Naive thymus-derived CD4-positive, alpha-beta T cell (primary cell): ENCODE measurements at regions not wholly inside any gene's neighbourhood (a gene's known extent, or its start where the extent isn't known, plus 50 kb on each side); places are given as distances from the start of the nearest gene placed in this dataset.
"Not testable (repeated sequence)": the region's sequence is repeated elsewhere in the genome, so short reads cannot be mapped to it uniquely, and the experiment has no call there.

Experiments used
- ATAC-seq: fragments of 150-1000 bp; cut with Tn5 transposase; 2 replicates; pipeline ENCODE4 v1.10.0; 2021; ENCODE audit warnings: mild to moderate bottlenecking, moderate library complexity
- CTCF ChIA-PET: fragments of 350-600 bp; sonication (Branson Sonifier 250); formaldehyde crosslinking; loops from one replicate; lab custom pipeline; 2021; ENCODE audit warnings: antibody characterized with exemption; lab: Charles Lee
- POLR2A ChIA-PET: fragments of 350-600 bp; sonication (Branson Sonifier 250); formaldehyde crosslinking; loops from one replicate; lab custom pipeline; 2021; ENCODE audit warnings: antibody characterized with exemption, inconsistent platforms; lab: Charles Lee
- DNase-seq, 9 donors: peaks; one replicate each; pipeline versions ENCODE4 v3.0.0 to v3.0.0-alpha.2; 2020 to 2022; ENCODE audit warnings: mixed read lengths in 1 of 9
- H3K27ac ChIP-seq: one replicate; pipeline ENCODE4 v1.7.0; 2013; ENCODE audit warnings: mild to moderate bottlenecking, low read depth, low read length, moderate library complexity
- H3K27me3 ChIP-seq, 2 donors: one replicate each; pipeline ENCODE4 v1.7.0; 2013; ENCODE audit warnings: low read length in 2 of 2, mild to moderate bottlenecking in 2 of 2, moderate library complexity in 2 of 2; ENCODE audit not compliant: control insufficient read depth in 2 of 2, insufficient read depth in 2 of 2
- H3K36me3 ChIP-seq, 3 experiments: 1 replicate in 2 of 3; 2 replicates in 1 of 3; pipeline ENCODE4 v1.7.0; 2013; ENCODE audit warnings: low read length in 3 of 3, mild to moderate bottlenecking in 3 of 3, moderate library complexity in 1 of 3; ENCODE audit not compliant: insufficient read depth in 3 of 3, control insufficient read depth in 2 of 3
- H3K4me1 ChIP-seq, 2 donors: one replicate each; pipeline ENCODE4 v1.7.0; 2013; ENCODE audit warnings: low read length in 2 of 2, mild to moderate bottlenecking in 2 of 2, moderate library complexity in 1 of 2; ENCODE audit not compliant: control insufficient read depth in 2 of 2, insufficient read depth in 2 of 2
- H3K4me3 ChIP-seq: 2 replicates; pipeline ENCODE4 v1.7.0; 2013; ENCODE audit warnings: mild to moderate bottlenecking, low read length
- H3K9me3 ChIP-seq, 3 experiments: 1 replicate in 2 of 3; 2 replicates in 1 of 3; pipeline ENCODE4 v1.7.0; 2013; ENCODE audit warnings: low read length in 3 of 3; ENCODE audit not compliant: control insufficient read depth in 2 of 3
- H3K27ac Mint-ChIP-seq, 9 donors: one replicate each; pipeline ENCODE4 v1.8.0; 2020 to 2022; ENCODE audit warnings: mixed read lengths in 9 of 9, mild to moderate bottlenecking in 8 of 9, moderate library complexity in 5 of 9, inconsistent platforms in 2 of 9
- H3K27me3 Mint-ChIP-seq, 5 donors: one replicate each; pipeline ENCODE4 v1.8.0; 2021 to 2022; ENCODE audit warnings: mixed read lengths in 5 of 5, mild to moderate bottlenecking in 1 of 5
- H3K36me3 Mint-ChIP-seq, 5 donors: one replicate each; pipeline ENCODE4 v1.8.0; 2020 to 2022; ENCODE audit warnings: mixed read lengths in 5 of 5, mild to moderate bottlenecking in 3 of 5, inconsistent platforms in 1 of 5
- H3K4me1 Mint-ChIP-seq, 7 donors: one replicate each; pipeline ENCODE4 v1.8.0; 2020 to 2022; ENCODE audit warnings: mixed read lengths in 7 of 7, mild to moderate bottlenecking in 3 of 7, inconsistent platforms in 1 of 7
- H3K4me3 Mint-ChIP-seq, 10 donors: one replicate each; pipeline ENCODE4 v1.8.0; 2020 to 2022; ENCODE audit warnings: mild to moderate bottlenecking in 10 of 10, mixed read lengths in 10 of 10, moderate library complexity in 6 of 10, inconsistent platforms in 2 of 10
- H3K9me3 Mint-ChIP-seq, 11 donors: one replicate each; pipeline ENCODE4 v1.8.0; 2020 to 2022; ENCODE audit warnings: mixed read lengths in 11 of 11, mild to moderate bottlenecking in 4 of 11, inconsistent platforms in 1 of 11, moderate library complexity in 1 of 11
- intact Hi-C, 2 donors: fragments of 100-400 bp; cut with micrococcal nuclease; formaldehyde crosslinking; loops; one replicate each; pipeline ENCODE4 v1.15.1; 2023

DNA sequence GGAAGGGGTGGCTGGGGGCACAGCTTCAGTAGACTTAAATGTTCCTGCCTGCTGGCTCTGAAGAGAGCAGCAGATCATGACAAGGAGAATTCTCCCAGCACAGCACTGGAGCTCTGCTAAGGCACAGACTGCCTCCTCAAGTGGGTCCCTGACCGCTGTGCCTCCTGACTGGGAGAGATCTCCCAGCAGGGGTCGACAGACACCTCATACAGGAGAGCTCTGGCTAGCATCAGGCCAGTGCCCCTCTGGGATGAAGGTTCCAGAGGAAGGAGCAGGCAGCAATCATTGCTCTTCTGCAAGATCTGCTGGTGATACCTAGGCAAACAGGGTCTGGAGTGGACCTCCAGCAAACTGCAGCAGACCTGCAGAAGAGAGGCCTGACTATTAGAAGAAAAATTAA, 877.5 kb upstream of the CRIM1 start:
- not testable (repeated sequence) for H3K4me1 Mint-ChIP-seq, H3K27me3 Mint-ChIP-seq, H3K27ac ChIP-seq

DNA sequence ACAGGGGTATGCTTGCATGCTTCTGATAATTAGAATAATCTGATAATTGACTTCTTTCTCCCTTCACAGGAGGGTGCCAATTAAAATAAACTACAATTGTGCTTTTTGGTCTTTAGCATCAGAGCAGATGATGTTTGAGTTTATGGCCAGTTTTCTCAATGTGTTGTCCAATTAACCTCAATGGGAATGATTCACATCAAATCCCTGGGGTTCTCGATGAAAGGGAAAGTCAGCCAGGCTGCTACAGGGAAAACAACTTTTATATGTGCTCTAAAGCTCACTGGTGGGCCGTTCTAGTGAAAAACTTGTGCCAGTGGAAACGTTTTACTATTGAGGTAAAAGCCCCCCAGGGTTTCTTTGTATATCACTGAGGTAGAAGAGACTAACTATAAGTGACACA, 887.3 kb upstream of the CRIM1 start:
- ATAC-seq = no peak
- intact Hi-C loops = no loop called here
- H3K36me3 ChIP-seq = no peaks in the 10 kb centered on the region

More for the DNA sequence above, 877.5 kb upstream of the CRIM1 start:
- H3K27me3 ChIP-seq, H3K4me3 ChIP-seq, H3K4me3 Mint-ChIP-seq, H3K36me3 ChIP-seq, ATAC-seq, DNase-seq, H3K27ac Mint-ChIP-seq, H3K36me3 Mint-ChIP-seq, CTCF ChIA-PET, H3K4me1 ChIP-seq, H3K9me3 ChIP-seq, POLR2A ChIA-PET, intact Hi-C loops: not testable (repeated sequence)
- H3K9me3 Mint-ChIP-seq = peaks cover 0 to 18% (median 4%) of the 10 kb centered on the region in 11 donors

DNA sequence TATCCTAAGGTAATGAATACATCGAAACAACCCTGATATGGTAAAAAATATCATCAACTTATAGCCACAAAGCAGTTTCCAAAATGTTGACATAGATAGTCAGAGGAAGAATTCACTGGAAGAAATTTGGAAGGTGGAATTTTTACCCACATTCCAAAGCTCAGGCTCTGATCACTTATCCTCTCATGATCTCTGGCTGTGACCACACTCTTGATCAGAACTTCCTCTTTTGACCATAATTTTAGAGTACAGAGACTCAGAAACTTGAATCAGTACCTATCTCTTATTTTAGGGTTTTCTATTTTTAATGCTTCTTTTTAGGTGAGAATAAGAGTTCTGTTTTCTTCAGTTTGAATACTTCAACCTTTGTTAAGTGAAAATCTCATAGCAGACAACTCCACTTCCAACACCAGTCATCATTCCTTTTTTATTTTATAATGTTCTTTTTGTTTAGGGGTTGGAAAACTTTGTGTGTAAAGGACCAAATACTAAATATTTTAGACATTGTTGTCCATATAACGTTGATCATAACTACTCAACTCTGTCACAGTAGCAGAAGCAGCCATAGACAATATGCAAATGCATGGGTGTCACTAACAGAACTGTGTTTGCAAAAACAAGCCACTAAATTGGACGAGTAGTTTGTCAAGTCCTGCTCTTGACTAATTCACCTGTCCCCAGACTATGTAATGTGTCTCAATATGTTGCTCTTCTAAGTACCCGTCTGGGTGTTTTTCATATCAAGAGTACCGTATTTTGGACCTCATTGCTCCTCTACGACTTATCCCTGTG, 891.6 kb upstream of the CRIM1 start:
- Histone ChIP-seq H3K9me3 (no peaks in the 10 kb centered on the region), H3K27me3 (no peaks in the 10 kb centered on the region), H3K27ac (no peak overlapping the region), H3K36me3 (no peaks in the 10 kb centered on the region), H3K4me1 (no peaks in the 10 kb centered on the region), H3K4me3 (no peak overlapping the region)
- Mint-ChIP-seq H3K4me1 (no peaks in the 10 kb centered on the region), H3K27me3 (no peaks in the 10 kb centered on the region), H3K9me3 (peaks cover 0 to 5% (median 0%) of the 10 kb centered on the region in 11 donors), H3K4me3 (no peak overlapping the region), H3K27ac (no peak overlapping the region), H3K36me3 (no peaks in the 10 kb centered on the region)
- ChIA-PET POLR2A (no interaction called here), CTCF (no interaction called here)
- ATAC-seq = no peak
- intact Hi-C loops = no loop called here
- DNase-seq = no peak

More for the DNA sequence above, 887.3 kb upstream of the CRIM1 start:
- ChIA-PET CTCF (no interaction called here), POLR2A (no interaction called here)
- H3K4me1 ChIP-seq = no peaks in the 10 kb centered on the region
- H3K4me3 ChIP-seq = no peak overlapping the region
- no peaks in the 10 kb centered on the region for H3K9me3 ChIP-seq
- no peaks in the 10 kb centered on the region for H3K27me3 Mint-ChIP-seq
- no peak for DNase-seq
- no peaks in the 10 kb centered on the region for H3K27me3 ChIP-seq
- H3K27ac Mint-ChIP-seq = no peak overlapping the region
- peaks cover 0 to 6% (median 0%) of the 10 kb centered on the region in 11 donors for H3K9me3 Mint-ChIP-seq
- no peaks in the 10 kb centered on the region for H3K4me1 Mint-ChIP-seq
- no peak overlapping the region for H3K27ac ChIP-seq
- H3K4me3 Mint-ChIP-seq = no peak overlapping the region
- no peaks in the 10 kb centered on the region for H3K36me3 Mint-ChIP-seq

DNA sequence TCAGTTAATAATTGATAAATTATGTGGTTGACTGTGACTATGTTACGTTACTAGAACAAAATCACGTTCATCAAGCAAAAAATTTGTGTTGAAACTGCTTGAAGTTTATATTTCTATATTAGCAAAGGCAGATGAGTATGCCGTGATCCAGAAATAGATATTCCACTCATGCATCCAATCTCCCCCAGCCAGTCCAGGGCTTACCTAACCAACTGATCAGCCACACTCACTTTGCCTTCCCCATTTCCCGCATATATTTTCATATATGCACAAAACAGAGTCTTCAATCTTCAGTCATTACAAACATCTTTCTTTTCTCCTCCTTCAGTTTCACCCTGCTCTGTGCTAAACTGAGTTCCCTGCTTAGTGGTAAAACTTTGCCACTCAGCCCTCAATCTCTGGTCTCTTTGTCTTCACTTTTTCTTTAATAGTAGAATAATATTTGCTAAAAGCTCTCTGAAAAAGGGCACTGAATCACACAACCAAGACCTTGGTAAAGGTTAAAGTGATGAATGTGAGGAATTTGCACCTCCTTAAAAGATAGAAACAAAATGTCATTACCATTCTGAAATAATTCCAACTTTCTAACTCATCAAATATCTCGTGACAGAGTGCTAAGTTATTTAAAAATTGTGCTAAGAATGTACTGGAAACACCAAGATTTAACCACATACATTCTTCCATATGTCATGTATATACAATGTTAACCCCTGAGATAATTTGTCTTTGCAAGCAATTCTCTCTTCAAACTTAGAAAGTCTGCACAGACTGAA, 893.2 kb upstream of the CRIM1 start:
- Mint-ChIP-seq H3K9me3 (peaks cover 0 to 5% (median 0%) of the 10 kb centered on the region in 11 donors), H3K36me3 (no peaks in the 10 kb centered on the region), H3K27ac (no peak overlapping the region), H3K4me3 (no peak overlapping the region), H3K4me1 (no peaks in the 10 kb centered on the region), H3K27me3 (no peaks in the 10 kb centered on the region)
- H3K36me3 ChIP-seq = no peaks in the 10 kb centered on the region
- ATAC-seq (no peak), DNase-seq (no peak)
- H3K4me3 ChIP-seq = no peak overlapping the region
- H3K9me3 ChIP-seq = no peaks in the 10 kb centered on the region
- POLR2A ChIA-PET = no interaction called here
- H3K27me3 ChIP-seq = no peaks in the 10 kb centered on the region
- H3K4me1 ChIP-seq = no peaks in the 10 kb centered on the region
- H3K27ac ChIP-seq = no peak overlapping the region
- CTCF ChIA-PET = no interaction called here
- intact Hi-C loops = no loop called here

DNA sequence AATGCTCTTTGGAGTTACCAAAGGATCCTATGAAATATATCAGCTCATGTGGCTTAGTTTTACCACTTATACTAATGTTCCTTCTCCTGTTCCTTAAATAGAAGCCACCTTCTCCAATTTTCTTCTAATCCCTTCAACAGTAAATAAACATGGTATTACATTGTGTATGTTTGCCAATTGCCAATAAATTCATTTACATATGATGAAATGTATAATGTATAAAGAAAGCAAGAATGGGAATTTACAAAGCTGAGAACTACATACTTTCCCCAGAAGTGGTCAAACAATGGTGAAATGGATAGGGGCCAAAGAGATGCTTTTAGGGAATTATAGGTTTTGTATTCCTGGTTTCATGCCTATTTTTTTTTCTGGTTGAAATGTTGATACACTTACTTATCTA, 894.2 kb upstream of the CRIM1 start:
- Mint-ChIP-seq H3K27me3 (no peaks in the 10 kb centered on the region), H3K36me3 (no peaks in the 10 kb centered on the region), H3K9me3 (peaks cover 0 to 5% (median 0%) of the 10 kb centered on the region in 11 donors), H3K4me3 (no peak overlapping the region), H3K4me1 (no peaks in the 10 kb centered on the region), H3K27ac (no peak overlapping the region)
- Histone ChIP-seq H3K27ac (no peak overlapping the region), H3K27me3 (no peaks in the 10 kb centered on the region), H3K36me3 (no peaks in the 10 kb centered on the region), H3K9me3 (no peaks in the 10 kb centered on the region), H3K4me3 (no peak overlapping the region), H3K4me1 (no peaks in the 10 kb centered on the region)
- intact Hi-C loops = no loop called here
- no peak for DNase-seq
- ATAC-seq = no peak
- ChIA-PET POLR2A (no interaction called here), CTCF (no interaction called here)

DNA sequence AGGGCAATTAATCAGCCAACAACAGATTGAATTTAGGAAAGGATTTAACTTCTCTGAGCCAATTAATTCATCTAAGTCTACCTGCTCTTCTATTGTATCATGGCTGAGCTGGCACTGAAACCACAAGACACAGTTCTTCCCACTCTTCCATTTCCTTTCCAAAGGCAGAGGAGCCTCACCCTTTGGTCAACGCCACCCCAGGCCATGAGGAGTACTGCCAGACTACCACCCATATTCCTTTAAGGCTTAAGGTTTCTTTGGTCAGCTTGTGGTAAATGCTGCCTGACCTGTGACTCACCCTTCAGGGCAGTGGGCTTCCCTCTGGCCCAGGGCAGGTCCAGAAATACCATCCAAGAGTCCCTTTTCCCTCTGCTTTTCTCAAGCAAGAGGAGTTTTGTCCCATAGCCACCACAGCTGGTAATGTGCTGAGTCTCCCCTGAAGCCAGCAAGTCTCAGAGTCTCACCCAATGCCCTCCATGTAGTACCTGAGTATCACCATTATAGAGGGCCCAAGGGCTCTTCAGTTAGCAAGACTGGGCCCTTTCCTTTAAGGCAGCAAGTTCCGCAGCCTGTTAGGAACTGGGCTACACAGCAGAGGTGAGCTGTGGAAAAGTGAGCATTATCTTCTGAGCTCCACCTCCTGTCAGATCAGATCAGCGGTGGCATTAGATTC, 900.5 kb upstream of the CRIM1 start:
- ChIA-PET CTCF (no interaction called here), POLR2A (no interaction called here)
- Histone ChIP-seq H3K9me3 (no peaks in the 10 kb centered on the region), H3K4me3 (no peak overlapping the region), H3K27me3 (no peaks in the 10 kb centered on the region), H3K36me3 (no peaks in the 10 kb centered on the region), H3K27ac (no peak overlapping the region), H3K4me1 (no peaks in the 10 kb centered on the region)
- no peaks in the 10 kb centered on the region for H3K4me1 Mint-ChIP-seq
- no peak for DNase-seq
- H3K9me3 Mint-ChIP-seq = peaks cover 0 to 5% (median 0%) of the 10 kb centered on the region in 11 donors
- no peaks in the 10 kb centered on the region for H3K27me3 Mint-ChIP-seq
- no peaks in the 10 kb centered on the region for H3K36me3 Mint-ChIP-seq
- H3K27ac Mint-ChIP-seq = no peak overlapping the region
- ATAC-seq = no peak
- H3K4me3 Mint-ChIP-seq = no peak overlapping the region
- intact Hi-C loops = no loop called here
